ENCODE measurements at regions not wholly inside any gene's neighbourhood (a gene's known extent, or its start where the extent isn't known, plus 50 kb on each side); places are given as distances from the start of the nearest gene placed in this dataset.

DNA sequence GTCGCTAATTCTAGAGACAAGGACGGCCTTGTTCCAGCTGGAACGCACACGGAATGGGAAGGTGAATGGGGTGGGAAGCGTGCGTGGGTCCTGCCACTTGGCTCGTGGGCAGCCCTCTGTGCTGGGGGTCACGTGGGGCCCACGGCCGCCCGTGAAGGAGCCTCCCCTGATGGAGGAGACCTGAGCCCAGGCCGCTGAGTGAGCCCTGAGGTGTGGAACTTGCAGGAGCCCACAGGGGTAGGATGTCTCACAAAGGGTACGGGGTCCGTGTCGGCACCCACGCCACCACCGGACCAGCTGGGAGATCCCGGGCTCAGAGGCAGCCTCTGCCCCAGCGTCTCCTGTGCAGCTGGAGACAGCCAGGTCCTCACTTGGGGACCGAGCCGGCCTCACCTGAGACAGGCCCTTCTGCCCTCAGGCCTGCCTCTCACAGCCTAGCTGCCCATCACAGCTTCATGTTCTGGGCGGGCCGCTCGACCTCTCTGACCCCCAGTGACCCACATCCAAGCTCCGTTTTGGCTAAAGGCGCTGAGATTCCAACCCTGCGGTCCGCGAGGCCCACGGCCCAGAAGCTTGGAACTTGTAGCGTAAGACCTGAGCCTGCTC lies 84.8 kb downstream of the FOXL3 start:
- no peak for DNase-seq (ENCODE audit: extremely low read depth, insufficient read length)
- TF ChIP-seq, protein P1, sequence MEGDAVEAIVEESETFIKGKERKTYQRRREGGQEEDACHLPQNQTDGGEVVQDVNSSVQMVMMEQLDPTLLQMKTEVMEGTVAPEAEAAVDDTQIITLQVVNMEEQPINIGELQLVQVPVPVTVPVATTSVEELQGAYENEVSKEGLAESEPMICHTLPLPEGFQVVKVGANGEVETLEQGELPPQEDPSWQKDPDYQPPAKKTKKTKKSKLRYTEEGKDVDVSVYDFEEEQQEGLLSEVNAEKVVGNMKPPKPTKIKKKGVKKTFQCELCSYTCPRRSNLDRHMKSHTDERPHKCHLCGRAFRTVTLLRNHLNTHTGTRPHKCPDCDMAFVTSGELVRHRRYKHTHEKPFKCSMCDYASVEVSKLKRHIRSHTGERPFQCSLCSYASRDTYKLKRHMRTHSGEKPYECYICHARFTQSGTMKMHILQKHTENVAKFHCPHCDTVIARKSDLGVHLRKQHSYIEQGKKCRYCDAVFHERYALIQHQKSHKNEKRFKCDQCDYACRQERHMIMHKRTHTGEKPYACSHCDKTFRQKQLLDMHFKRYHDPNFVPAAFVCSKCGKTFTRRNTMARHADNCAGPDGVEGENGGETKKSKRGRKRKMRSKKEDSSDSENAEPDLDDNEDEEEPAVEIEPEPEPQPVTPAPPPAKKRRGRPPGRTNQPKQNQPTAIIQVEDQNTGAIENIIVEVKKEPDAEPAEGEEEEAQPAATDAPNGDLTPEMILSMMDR (IDR thresholded peaks at IDR 0.05; ENCODE audit: insufficient read depth, low read length, poor library complexity, severe bottlenecking): no peak
- Histone ChIP-seq H3K36me3 (ENCODE audit: control insufficient read depth, insufficient read depth, low read length) (no peaks in the 10 kb centered on the region), H3K4me3 (replicated peaks; ENCODE audit: low read depth, low read length) (no peak overlapping the region), H3K27me3 (replicated peaks; ENCODE audit: control insufficient read depth, insufficient read depth, low read length) (no peaks in the 10 kb centered on the region)

DNA sequence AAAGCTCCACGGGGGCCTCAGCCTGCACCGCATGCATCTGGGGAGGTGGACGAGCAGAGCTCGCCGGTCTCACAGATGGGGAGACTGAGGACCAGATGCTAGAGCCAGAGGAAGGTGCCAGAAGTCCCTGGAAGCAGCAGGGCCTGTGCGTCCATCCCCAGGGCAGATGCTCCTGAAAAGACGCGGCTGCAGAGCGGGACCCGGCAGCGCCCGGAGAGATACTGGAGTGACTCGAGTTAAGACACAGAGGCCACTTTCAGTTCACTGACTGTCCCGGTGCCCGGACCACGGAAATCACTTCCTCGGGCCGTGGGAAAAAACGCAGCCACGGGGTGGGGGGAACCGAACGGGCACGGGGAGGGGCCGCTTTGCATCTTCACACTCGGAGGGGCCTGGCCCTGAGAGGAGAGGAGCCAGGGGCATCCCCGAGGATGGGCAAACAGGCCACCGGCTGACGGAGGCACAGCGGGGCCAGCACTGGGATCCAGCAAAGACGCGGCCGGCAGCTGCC lies 85.4 kb downstream of the FOXL3 start:
- Histone ChIP-seq H3K36me3 (ENCODE audit: control insufficient read depth, insufficient read depth, low read length) (no peaks in the 10 kb centered on the region), H3K4me3 (replicated peaks; ENCODE audit: low read depth, low read length) (no peak overlapping the region), H3K27me3 (replicated peaks; ENCODE audit: control insufficient read depth, insufficient read depth, low read length) (no peaks in the 10 kb centered on the region)
- TF ChIP-seq, protein P1 (IDR thresholded peaks at IDR 0.05; ENCODE audit: insufficient read depth, low read length, poor library complexity, severe bottlenecking): no peak
- DNase-seq (ENCODE audit: extremely low read depth, insufficient read length): no peak

DNA sequence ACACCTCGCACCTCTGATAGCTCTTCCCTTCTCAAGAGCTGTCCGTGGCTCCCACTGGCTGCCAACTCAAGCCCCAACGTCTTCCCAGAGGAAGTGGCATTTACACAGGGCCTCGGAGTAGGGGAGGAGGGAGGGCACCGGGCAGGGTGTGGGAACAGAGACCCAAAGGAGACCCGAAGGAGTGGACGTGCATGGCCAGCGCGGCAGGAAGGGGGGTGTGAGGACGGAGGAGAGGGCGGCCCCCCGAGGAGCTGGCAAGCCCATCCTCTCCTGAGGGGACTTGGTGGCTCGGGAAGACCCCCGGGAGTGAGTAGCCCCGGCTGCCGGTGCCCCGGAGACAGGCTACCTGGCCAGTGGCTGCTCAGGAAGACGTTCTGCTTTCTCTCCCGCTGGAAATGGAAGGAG lies 85.9 kb downstream of the FOXL3 start:
- no peak overlapping the region for H3K4me3 ChIP-seq (replicated peaks; ENCODE audit: low read depth, low read length)
- H3K27me3 ChIP-seq (replicated peaks; ENCODE audit: control insufficient read depth, insufficient read depth, low read length): no peaks in the 10 kb centered on the region
- TF ChIP-seq, protein P1 (IDR thresholded peaks at IDR 0.05; ENCODE audit: insufficient read depth, low read length, poor library complexity, severe bottlenecking): no peak
- no peaks in the 10 kb centered on the region for H3K36me3 ChIP-seq (ENCODE audit: control insufficient read depth, insufficient read depth, low read length)
- no peak for DNase-seq (ENCODE audit: extremely low read depth, insufficient read length)

GRCh38 chr7:376306-377079 lies 86.5 kb downstream of the FOXL3 start:
- no peak overlapping the region for H3K4me3 ChIP-seq (replicated peaks; ENCODE audit: low read depth, low read length)
- TF ChIP-seq, protein P1 (IDR thresholded peaks at IDR 0.05; ENCODE audit: insufficient read depth, low read length, poor library complexity, severe bottlenecking): no peak
- no peak for DNase-seq (ENCODE audit: extremely low read depth, insufficient read length)
- no peaks in the 10 kb centered on the region for H3K27me3 ChIP-seq (replicated peaks; ENCODE audit: control insufficient read depth, insufficient read depth, low read length)
- no peaks in the 10 kb centered on the region for H3K36me3 ChIP-seq (ENCODE audit: control insufficient read depth, insufficient read depth, low read length)

DNA sequence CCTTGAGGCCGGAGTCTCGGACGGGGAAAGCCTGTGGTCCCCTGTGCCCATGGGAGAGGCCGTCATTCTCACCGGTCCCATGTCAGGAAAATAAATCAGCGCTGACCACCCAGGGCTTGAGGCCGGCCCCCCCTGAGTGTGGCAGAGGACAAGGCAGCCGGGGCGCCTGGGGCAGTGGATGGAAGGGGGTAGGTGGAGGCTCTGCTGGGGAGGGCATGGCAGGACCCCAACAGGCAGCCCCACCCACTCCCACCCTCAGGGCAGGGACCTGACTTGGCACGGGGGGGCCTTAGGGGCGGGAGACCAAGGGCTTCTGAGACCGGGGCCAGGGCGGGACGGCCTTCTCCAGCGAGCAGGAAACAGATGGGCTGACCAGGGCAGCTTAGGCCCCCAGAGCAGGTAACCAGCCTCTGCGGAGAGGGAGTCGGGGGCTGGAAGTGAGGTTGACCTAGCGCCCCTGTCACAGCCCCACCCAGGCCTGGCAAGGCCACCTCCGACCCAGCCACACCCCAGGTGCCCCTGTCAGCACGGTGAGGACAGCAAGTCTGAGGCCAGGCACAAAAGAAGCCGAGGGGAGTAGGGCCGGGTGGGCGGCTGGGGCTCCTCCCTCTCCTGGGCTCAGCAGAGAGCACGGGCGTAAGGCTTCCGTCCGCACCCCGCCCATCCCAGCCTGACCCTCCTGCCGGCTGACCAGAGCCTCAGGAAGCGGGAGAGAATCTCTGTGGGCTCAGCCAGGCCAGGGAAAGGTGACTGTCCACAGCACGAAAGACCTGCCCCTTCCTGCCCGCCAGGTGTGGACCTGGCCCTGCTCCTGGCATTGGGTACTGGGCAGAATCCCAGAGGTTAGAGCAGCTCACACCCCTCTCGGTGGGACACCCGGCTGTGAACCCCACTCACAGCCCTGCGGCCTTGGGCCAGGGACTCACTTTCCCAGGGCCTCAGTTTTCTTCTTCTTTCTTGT lies 87.4 kb downstream of the FOXL3 start:
- Histone ChIP-seq H3K36me3 (ENCODE audit: control insufficient read depth, insufficient read depth, low read length) (no peaks in the 10 kb centered on the region), H3K4me3 (replicated peaks; ENCODE audit: low read depth, low read length) (no peak overlapping the region), H3K27me3 (replicated peaks; ENCODE audit: control insufficient read depth, insufficient read depth, low read length) (no peaks in the 10 kb centered on the region)
- TF ChIP-seq, protein P1 (IDR thresholded peaks at IDR 0.05; ENCODE audit: insufficient read depth, low read length, poor library complexity, severe bottlenecking): no peak
- DNase-seq (ENCODE audit: extremely low read depth, insufficient read length): no peak

Measured in GM06990 (cell line).